ENCODE measurements at regions not wholly inside any gene's neighbourhood (a gene's known extent, or its start where the extent isn't known, plus 50 kb on each side); places are given as distances from the start of the nearest gene placed in this dataset.

DNA sequence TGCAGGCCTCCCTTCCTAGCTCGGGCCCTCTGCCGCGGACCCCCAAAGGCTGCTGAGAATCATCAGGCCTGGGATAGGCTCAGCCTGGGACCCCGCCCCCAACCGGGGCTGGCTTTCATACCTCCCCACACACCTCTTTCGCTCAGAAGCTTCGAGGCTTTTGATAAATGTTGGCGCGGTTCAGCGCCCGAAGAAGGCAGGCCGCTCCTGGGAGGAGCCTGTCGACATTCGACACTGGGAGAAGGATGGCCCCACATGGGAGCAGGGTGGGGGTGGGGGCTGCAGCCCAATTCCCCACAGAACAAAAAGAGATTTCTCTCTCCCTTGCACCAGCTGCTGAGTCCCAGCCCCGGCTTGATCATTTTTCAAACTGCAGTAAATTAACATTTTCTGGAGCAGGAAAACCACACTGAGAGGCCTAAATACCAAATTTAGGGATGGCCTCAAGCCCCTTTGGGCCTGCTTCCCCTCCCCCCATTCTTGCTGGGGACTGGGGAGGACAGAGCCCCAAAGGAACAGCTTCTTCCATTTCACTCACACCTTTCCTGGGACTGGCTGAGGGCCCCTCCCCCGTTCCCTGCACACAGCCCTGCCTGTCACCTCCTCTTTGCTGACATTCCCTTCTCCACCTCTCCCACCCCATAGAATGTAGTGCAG lies 112.9 kb upstream of the PJA1 start:
- no peak overlapping the region for H3K4me3 ChIP-seq (ENCODE audit: low read depth, low read length)
- TF ChIP-seq, protein P1, sequence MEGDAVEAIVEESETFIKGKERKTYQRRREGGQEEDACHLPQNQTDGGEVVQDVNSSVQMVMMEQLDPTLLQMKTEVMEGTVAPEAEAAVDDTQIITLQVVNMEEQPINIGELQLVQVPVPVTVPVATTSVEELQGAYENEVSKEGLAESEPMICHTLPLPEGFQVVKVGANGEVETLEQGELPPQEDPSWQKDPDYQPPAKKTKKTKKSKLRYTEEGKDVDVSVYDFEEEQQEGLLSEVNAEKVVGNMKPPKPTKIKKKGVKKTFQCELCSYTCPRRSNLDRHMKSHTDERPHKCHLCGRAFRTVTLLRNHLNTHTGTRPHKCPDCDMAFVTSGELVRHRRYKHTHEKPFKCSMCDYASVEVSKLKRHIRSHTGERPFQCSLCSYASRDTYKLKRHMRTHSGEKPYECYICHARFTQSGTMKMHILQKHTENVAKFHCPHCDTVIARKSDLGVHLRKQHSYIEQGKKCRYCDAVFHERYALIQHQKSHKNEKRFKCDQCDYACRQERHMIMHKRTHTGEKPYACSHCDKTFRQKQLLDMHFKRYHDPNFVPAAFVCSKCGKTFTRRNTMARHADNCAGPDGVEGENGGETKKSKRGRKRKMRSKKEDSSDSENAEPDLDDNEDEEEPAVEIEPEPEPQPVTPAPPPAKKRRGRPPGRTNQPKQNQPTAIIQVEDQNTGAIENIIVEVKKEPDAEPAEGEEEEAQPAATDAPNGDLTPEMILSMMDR (IDR thresholded peaks at IDR 0.05; ENCODE audit: low read depth, low read length): no peak

DNA sequence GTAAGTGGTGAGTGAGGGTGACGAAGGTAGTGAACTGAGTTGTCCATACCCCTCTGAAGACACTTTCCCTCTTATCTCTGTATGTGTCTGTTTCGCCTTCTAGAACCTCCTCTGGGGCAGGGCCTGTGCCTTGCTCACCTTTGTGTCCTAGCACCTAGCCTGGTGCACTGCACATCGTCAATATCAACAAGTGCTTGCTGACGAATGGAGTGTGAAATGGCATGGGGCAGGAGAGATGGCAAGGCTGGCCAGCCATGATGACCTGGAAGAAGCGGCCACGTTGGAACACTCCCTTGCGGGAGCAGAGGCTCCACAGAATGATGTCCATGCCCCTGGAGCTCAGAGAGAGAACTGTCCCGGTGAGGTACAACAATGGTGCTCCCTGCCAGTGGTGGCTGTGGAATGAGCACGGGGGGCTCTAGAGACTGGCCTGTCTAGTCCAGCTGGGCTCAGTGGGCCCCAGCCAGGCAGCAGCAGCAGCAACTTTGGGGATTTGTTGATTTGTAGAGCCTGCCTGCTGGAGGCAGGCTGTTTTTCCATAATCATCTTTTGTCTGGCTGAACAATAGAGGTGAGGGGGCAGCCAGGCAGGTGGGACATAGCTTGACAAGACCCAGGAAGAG lies 112.2 kb upstream of the PJA1 start:
- TF ChIP-seq, protein P1 (IDR thresholded peaks at IDR 0.05; ENCODE audit: low read depth, low read length): no peak
- no peak overlapping the region for H3K4me3 ChIP-seq (ENCODE audit: low read depth, low read length)

DNA sequence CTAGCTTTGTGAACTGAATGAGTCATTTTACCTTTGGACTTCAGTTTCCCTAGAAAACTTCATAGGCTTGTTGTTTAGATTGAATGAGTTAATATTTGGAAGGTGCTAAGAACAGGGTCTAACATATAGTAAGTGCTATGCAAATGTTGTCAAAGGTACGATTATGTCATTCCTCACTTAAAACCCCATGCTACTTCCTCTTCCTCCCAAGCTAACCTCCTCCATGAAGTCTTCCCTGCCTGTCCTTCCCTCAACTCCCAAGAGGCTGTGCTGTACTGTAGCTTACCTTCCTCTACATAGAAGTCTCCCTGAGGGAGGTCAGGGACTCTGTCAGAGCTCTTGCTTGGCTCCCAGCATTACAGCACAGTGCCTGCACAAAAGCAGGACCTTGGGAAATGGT lies 103.4 kb upstream of the PJA1 start:
- TF ChIP-seq, protein P1 (IDR thresholded peaks at IDR 0.05; ENCODE audit: low read depth, low read length): no peak
- no peak overlapping the region for H3K4me3 ChIP-seq (ENCODE audit: low read depth, low read length)

DNA sequence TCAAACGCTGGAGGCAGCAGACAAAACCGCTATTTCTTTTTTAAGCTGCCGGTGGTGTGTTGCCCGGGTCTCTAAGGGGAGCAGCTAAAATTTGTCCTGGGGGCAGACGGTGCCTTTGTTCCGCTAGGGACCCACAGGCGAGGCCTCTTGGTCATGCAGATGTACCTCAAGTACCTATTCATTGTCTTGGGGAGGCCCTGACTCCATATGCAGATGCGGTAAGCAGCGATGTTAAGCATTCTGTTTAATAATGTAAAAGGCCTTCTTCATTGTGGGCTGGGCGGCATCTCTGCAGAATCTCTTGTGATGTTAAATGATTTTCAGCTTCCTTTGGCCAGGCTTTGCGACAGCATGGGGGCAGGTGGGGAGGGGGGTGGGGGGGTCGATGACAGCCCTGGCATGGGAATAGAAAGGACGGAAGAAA lies 98.9 kb upstream of the PJA1 start:
- H3K4me3 ChIP-seq (ENCODE audit: low read depth, low read length): no peak overlapping the region
- TF ChIP-seq, protein P1 (IDR thresholded peaks at IDR 0.05; ENCODE audit: low read depth, low read length): no peak

DNA sequence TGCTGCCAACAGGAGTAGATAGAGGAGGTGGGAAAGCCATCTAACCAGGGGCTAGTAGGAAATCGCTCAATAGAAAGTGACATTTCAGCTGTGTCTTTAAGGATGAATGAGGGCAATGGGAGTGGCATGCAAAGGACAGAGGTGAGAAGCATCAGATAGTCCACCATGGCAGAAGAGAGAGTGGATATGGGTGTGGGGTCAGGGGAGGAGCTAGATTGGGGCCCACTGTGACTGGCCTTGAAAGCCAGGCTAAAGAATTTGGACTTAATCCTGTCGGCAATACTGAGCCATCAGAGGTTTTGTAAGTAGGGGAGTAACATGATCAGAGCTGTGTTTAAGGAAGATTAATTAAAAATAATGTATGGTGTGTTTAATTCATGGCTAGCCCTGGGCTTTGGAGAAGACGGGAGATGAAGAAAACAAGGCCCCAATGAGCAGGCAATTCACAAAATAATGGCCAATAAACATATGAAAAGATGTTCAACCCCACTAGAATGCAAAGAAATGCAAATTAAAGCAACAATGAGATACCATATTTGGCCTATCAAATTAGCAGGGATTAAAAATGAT lies 98.1 kb upstream of the PJA1 start:
- TF ChIP-seq, protein P1 (IDR thresholded peaks at IDR 0.05; ENCODE audit: low read depth, low read length): no peak
- H3K4me3 ChIP-seq (ENCODE audit: low read depth, low read length): no peak overlapping the region

DNA sequence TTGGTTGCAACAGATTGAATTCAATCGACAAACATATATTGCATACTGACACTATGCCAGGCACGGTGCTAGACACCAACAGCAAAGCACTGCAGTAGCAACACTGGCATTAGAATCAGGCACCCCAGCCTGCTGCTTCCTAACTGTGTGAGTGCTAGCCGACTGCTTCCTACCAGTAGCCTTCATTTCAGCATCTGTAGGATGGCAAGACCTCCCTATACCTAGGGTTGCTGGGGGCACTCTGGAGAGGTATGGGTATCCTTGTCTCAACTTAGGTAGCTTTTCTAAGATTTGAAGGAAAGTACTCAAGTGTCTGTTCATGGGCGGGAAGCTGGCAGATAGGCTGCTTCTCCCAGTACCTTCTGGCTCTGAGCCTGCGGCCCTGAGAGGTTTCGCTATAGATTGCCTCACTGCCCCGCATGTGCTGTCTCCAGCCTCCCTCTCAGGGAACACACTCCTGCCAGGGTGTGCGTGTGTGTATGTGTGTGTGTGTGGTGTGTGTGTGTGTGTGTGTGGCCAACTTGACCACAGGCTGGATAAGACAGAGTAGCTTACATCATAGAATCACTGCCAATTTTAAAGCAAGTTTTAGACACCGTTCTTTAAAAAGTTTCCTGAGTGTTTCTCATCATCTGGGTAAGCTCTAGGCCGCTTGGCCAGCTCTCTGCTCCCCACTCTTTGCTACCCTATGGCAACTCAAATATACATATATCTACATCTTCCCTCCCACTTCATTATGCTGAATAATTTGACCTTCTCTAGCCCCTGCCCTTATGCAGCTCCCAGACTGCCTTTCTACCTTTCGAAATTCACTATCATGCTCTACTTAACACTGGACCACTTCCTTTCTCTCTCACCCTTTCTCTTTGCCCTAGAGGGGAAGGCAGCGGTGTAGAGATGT lies 97.0 kb upstream of the PJA1 start:
- no peak overlapping the region for H3K4me3 ChIP-seq (ENCODE audit: low read depth, low read length)
- TF ChIP-seq, protein P1 (IDR thresholded peaks at IDR 0.05; ENCODE audit: low read depth, low read length): no peak
